GM23338 (cell line): ENCODE measurements at regions not wholly inside any gene's neighbourhood (a gene's known extent, or its start where the extent isn't known, plus 50 kb on each side); places are given as distances from the start of the nearest gene placed in this dataset.

Source experiments
- ATAC-seq: fragments of 200-7000 bp; cut with Tn5 transposase; 3 replicates; pipeline ENCODE4 v1.9.1; 2020
- DNase-seq: peaks from one replicate; pipeline ENCODE4 v3.0.0-alpha.2; 2015; ENCODE audit warnings: low spot score
- H2AFZ ChIP-seq: fragments of 200-600 bp; sonication (generic); 2 replicates; pipeline ENCODE4 v1.8.0; 2016; ENCODE audit warnings: antibody characterized with exemption, mild to moderate bottlenecking, moderate library complexity
- H3F3A ChIP-seq: fragments of 200-600 bp; sonication (generic); replicated peaks from 2 replicates; pipeline ENCODE4 v1.8.0; 2017; ENCODE audit warnings: antibody characterized with exemption, mixed run types, low read depth
- H3K27ac ChIP-seq: fragments of 200-600 bp; sonication (generic); 2 replicates; pipeline ENCODE4 v1.6.1; 2016; ENCODE audit warnings: low read depth
- H3K27me3 ChIP-seq: fragments of 200-600 bp; sonication (generic); 2 replicates; pipeline ENCODE4 v1.8.0; 2016; ENCODE audit warnings: mild to moderate bottlenecking, mixed run types, moderate library complexity; ENCODE audit not compliant: insufficient read depth
- H3K36me3 ChIP-seq: fragments of 200-600 bp; sonication (generic); 2 replicates; pipeline ENCODE4 v1.8.0; 2016; ENCODE audit warnings: mild to moderate bottlenecking; ENCODE audit not compliant: insufficient read depth
- H3K4me1 ChIP-seq: fragments of 200-600 bp; sonication (generic); 2 replicates; pipeline ENCODE4 v1.8.0; 2016; ENCODE audit warnings: mild to moderate bottlenecking, moderate library complexity; ENCODE audit not compliant: insufficient read depth
- H3K4me2 ChIP-seq: fragments of 200-600 bp; sonication (generic); 2 replicates; pipeline ENCODE4 v1.7.1; 2017; ENCODE audit warnings: mixed run types
- H3K4me3 ChIP-seq: fragments of 200-600 bp; sonication (generic); 2 replicates; pipeline ENCODE4 v1.6.1; 2016; ENCODE audit warnings: mixed run types
- H3K79me2 ChIP-seq: fragments of 200-600 bp; sonication (generic); replicated peaks from 2 replicates; pipeline ENCODE4 v1.8.0; 2017; ENCODE audit warnings: mild to moderate bottlenecking; ENCODE audit not compliant: insufficient read depth
- H3K9me2 ChIP-seq: fragments of 200-600 bp; sonication (generic); 2 replicates; pipeline ENCODE4 v1.8.0; 2017; ENCODE audit not compliant: insufficient read depth
- H4K20me1 ChIP-seq: fragments of 200-600 bp; sonication (generic); replicated peaks from 2 replicates; pipeline ENCODE4 v1.8.0; 2017; ENCODE audit warnings: mild to moderate bottlenecking; ENCODE audit not compliant: insufficient read depth
- H3K27ac Mint-ChIP-seq: 2 replicates; pipeline ENCODE4 v1.8.0; 2020; ENCODE audit warnings: inconsistent platforms, mild to moderate bottlenecking, moderate library complexity, mixed read lengths
- H3K27me3 Mint-ChIP-seq: 3 replicates; pipeline ENCODE4 v1.8.0; 2022; ENCODE audit warnings: low read depth, mild to moderate bottlenecking, moderate library complexity, mixed read lengths, inconsistent platforms; ENCODE audit not compliant: insufficient read depth, poor library complexity
- H3K36me3 Mint-ChIP-seq: 3 replicates; pipeline ENCODE4 v1.8.0; 2021; ENCODE audit warnings: low read depth, mild to moderate bottlenecking, inconsistent platforms, moderate library complexity, mixed read lengths
- H3K4me1 Mint-ChIP-seq: 3 replicates; pipeline ENCODE4 v1.8.0; 2020; ENCODE audit warnings: mild to moderate bottlenecking, inconsistent platforms, mixed read lengths
- H3K4me3 Mint-ChIP-seq: 3 replicates; pipeline ENCODE4 v1.8.0; 2021; ENCODE audit warnings: moderate library complexity, mild to moderate bottlenecking, inconsistent platforms, mixed read lengths
- H3K9me3 Mint-ChIP-seq: 3 replicates; pipeline ENCODE4 v1.8.0; 2020; ENCODE audit warnings: moderate library complexity, mild to moderate bottlenecking, inconsistent platforms, mixed read lengths
- CREB1 ChIP-seq: fragments of 250-450 bp; sonication (Bioruptor Pico); IDR thresholded peaks from 2 replicates; pipeline ENCODE4 v1.5.0; 2020; ENCODE audit warnings: low read depth, mild to moderate bottlenecking, moderate library complexity
- EZH2phosphoT487 ChIP-seq: fragments of 200-600 bp; sonication (generic); IDR thresholded peaks from one replicate; pipeline ENCODE4 v1.8.1; 2018; ENCODE audit warnings: antibody characterized with exemption; ENCODE audit not compliant: unreplicated experiment
- JUNB ChIP-seq: IDR thresholded peaks from one replicate; pipeline ENCODE4 v1.6.1; 2016; ENCODE audit warnings: antibody characterized with exemption; ENCODE audit not compliant: unreplicated experiment
- NANOG ChIP-seq: IDR thresholded peaks from 2 replicates; pipeline ENCODE4 v1.6.1; 2016; ENCODE audit warnings: antibody characterized with exemption, borderline replicate concordance
- POLR2AphosphoS5 ChIP-seq: IDR thresholded peaks from 2 replicates; pipeline ENCODE4 v1.6.1; 2016; ENCODE audit warnings: antibody characterized with exemption, low read depth
- STAT1 ChIP-seq: IDR thresholded peaks from one replicate; pipeline ENCODE4 v1.6.1; 2016; ENCODE audit warnings: antibody characterized with exemption; ENCODE audit not compliant: unreplicated experiment
- ZNF114 ChIP-seq: fragments of 250-450 bp; sonication (Bioruptor Pico); IDR thresholded peaks from 2 replicates; pipeline ENCODE4 v1.5.0; 2020; ENCODE audit warnings: mild to moderate bottlenecking, moderate library complexity
- ZNF331 ChIP-seq: fragments of 250-450 bp; sonication (Bioruptor Pico); IDR thresholded peaks from 2 replicates; pipeline ENCODE4 v1.5.0; 2020; ENCODE audit warnings: low read depth, mild to moderate bottlenecking, moderate library complexity
- TF ChIP-seq, protein P1 (sequence below): fragments of 250-450 bp; sonication (Bioruptor Pico); IDR thresholded peaks from 2 replicates; pipeline ENCODE4 v1.5.0; 2020; ENCODE audit warnings: mild to moderate bottlenecking, moderate library complexity
- TF ChIP-seq, protein P2 (sequence below): IDR thresholded peaks from 2 replicates; pipeline ENCODE4 v1.6.1; 2016; ENCODE audit warnings: antibody characterized with exemption
- TF ChIP-seq, protein P3 (sequence below), 2 experiments: fragments of 200-600 bp in 1 of 2; sonication (generic) in 1 of 2; conservative IDR thresholded peaks; 2 replicates each; pipeline versions ENCODE4 v1.5.1 to v1.6.1; 2016 to 2017; ENCODE audit warnings: antibody characterized with exemption in 2 of 2, low read depth in 2 of 2, mild to moderate bottlenecking in 2 of 2, moderate library complexity in 1 of 2
- TF ChIP-seq, protein P4 (sequence below): IDR thresholded peaks from one replicate; pipeline ENCODE4 v1.6.1; 2018; ENCODE audit warnings: antibody characterized with exemption; ENCODE audit not compliant: unreplicated experiment

DNA sequence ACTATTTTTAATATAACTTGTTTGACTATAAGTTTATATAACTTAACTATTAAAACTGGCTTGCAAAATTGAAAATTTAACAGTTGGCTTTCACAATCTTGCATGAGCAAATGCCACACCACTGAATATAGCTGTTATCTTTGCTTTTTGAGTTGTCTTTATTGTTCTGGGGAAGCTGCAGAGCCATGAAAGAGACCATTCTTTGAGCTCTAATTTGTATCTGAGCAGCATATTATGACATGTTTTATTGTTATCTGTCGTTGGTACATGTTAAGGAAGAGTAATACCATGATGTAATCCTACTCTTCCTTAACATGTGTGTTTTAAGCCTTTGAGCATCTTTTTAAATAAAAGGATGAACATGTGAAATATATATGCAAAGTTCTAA lies 97.1 kb upstream of the ANK2 start (continued):
- TF ChIP-seq, protein P1, sequence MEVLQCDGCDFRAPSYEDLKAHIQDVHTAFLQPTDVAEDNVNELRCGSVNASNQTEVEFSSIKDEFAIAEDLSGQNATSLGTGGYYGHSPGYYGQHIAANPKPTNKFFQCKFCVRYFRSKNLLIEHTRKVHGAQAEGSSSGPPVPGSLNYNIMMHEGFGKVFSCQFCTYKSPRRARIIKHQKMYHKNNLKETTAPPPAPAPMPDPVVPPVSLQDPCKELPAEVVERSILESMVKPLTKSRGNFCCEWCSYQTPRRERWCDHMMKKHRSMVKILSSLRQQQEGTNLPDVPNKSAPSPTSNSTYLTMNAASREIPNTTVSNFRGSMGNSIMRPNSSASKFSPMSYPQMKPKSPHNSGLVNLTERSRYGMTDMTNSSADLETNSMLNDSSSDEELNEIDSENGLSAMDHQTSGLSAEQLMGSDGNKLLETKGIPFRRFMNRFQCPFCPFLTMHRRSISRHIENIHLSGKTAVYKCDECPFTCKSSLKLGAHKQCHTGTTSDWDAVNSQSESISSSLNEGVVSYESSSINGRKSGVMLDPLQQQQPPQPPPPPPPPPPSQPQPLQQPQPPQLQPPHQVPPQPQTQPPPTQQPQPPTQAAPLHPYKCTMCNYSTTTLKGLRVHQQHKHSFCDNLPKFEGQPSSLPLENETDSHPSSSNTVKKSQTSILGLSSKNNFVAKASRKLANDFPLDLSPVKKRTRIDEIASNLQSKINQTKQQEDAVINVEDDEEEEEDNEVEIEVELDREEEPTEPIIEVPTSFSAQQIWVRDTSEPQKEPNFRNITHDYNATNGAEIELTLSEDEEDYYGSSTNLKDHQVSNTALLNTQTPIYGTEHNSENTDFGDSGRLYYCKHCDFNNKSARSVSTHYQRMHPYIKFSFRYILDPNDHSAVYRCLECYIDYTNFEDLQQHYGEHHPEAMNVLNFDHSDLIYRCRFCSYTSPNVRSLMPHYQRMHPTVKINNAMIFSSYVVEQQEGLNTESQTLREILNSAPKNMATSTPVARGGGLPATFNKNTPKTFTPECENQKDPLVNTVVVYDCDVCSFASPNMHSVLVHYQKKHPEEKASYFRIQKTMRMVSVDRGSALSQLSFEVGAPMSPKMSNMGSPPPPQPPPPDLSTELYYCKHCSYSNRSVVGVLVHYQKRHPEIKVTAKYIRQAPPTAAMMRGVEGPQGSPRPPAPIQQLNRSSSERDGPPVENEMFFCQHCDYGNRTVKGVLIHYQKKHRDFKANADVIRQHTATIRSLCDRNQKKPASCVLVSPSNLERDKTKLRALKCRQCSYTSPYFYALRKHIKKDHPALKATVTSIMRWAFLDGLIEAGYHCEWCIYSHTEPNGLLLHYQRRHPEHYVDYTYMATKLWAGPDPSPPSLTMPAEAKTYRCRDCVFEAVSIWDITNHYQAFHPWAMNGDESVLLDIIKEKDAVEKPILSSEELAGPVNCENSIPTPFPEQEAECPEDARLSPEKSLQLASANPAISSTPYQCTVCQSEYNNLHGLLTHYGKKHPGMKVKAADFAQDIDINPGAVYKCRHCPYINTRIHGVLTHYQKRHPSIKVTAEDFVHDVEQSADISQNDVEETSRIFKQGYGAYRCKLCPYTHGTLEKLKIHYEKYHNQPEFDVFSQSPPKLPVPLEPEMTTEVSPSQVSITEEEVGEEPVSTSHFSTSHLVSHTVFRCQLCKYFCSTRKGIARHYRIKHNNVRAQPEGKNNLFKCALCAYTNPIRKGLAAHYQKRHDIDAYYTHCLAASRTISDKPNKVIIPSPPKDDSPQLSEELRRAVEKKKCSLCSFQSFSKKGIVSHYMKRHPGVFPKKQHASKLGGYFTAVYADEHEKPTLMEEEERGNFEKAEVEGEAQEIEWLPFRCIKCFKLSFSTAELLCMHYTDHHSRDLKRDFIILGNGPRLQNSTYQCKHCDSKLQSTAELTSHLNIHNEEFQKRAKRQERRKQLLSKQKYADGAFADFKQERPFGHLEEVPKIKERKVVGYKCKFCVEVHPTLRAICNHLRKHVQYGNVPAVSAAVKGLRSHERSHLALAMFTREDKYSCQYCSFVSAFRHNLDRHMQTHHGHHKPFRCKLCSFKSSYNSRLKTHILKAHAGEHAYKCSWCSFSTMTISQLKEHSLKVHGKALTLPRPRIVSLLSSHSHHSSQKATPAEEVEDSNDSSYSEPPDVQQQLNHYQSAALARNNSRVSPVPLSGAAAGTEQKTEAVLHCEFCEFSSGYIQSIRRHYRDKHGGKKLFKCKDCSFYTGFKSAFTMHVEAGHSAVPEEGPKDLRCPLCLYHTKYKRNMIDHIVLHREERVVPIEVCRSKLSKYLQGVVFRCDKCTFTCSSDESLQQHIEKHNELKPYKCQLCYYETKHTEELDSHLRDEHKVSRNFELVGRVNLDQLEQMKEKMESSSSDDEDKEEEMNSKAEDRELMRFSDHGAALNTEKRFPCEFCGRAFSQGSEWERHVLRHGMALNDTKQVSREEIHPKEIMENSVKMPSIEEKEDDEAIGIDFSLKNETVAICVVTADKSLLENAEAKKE (CRISPR knock-in tag): no peak
- TF ChIP-seq ZNF331: no peak
- TF ChIP-seq EZH2phosphoT487: no peak
- TF ChIP-seq, protein P2, sequence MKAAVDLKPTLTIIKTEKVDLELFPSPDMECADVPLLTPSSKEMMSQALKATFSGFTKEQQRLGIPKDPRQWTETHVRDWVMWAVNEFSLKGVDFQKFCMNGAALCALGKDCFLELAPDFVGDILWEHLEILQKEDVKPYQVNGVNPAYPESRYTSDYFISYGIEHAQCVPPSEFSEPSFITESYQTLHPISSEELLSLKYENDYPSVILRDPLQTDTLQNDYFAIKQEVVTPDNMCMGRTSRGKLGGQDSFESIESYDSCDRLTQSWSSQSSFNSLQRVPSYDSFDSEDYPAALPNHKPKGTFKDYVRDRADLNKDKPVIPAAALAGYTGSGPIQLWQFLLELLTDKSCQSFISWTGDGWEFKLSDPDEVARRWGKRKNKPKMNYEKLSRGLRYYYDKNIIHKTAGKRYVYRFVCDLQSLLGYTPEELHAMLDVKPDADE: no peak
- TF ChIP-seq, protein P3, sequence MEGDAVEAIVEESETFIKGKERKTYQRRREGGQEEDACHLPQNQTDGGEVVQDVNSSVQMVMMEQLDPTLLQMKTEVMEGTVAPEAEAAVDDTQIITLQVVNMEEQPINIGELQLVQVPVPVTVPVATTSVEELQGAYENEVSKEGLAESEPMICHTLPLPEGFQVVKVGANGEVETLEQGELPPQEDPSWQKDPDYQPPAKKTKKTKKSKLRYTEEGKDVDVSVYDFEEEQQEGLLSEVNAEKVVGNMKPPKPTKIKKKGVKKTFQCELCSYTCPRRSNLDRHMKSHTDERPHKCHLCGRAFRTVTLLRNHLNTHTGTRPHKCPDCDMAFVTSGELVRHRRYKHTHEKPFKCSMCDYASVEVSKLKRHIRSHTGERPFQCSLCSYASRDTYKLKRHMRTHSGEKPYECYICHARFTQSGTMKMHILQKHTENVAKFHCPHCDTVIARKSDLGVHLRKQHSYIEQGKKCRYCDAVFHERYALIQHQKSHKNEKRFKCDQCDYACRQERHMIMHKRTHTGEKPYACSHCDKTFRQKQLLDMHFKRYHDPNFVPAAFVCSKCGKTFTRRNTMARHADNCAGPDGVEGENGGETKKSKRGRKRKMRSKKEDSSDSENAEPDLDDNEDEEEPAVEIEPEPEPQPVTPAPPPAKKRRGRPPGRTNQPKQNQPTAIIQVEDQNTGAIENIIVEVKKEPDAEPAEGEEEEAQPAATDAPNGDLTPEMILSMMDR (conservative IDR thresholded peaks at IDR 0.05; ENCODE audit: low read depth in 2 of 2): no peak
- no peak for TF ChIP-seq NANOG

DNA sequence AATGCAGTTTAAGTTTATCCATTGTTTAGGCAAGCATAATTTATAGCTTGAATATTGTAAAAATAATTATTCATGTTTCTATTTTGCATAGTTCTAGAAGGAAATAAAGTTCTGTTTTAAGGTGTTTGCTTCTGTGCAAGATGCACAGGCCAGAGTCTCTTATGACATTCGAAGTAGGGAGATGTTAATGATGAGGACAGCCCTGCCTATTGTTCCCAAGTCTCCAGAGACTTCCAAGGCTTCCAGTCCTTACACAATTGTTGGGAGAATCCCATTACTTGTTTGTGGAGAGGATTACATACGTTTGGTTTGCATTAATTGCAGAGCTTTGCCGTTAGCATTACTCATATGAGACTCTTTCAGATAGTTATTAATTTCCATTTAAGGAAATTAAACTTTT lies 96.2 kb upstream of the ANK2 start:
- H3F3A ChIP-seq: no peaks in the 10 kb centered on the region
- no peak overlapping the region for H3K27ac Mint-ChIP-seq
- DNase-seq (peak; percentile 16), ATAC-seq (no peak; the same call in 2 of the 3 replicates)
- H2AFZ ChIP-seq: no peak overlapping the region
- H3K79me2 ChIP-seq: no peaks in the 10 kb centered on the region
- H3K4me2 ChIP-seq: no peak overlapping the region
- no peaks in the 10 kb centered on the region for H3K36me3 ChIP-seq
- no peak overlapping the region for H3K4me3 ChIP-seq
- H3K4me1 Mint-ChIP-seq: no peaks in the 10 kb centered on the region; the same call in 2 of the 3 replicates
- H3K4me3 Mint-ChIP-seq: no peak overlapping the region
- peaks cover 17% of the 10 kb centered on the region for H3K9me3 Mint-ChIP-seq
- H3K9me2 ChIP-seq: no peaks in the 10 kb centered on the region
- H3K27me3 Mint-ChIP-seq: peaks cover 4% of the 10 kb centered on the region
- no peaks in the 10 kb centered on the region for H3K27me3 ChIP-seq
- H4K20me1 ChIP-seq: no peaks in the 10 kb centered on the region
- no peak overlapping the region for H3K27ac ChIP-seq
- H3K4me1 ChIP-seq: peaks cover 8% of the 10 kb centered on the region
- H3K36me3 Mint-ChIP-seq: peaks cover 18% of the 10 kb centered on the region
- no peak for TF ChIP-seq ZNF114 (CRISPR knock-in tag)
- TF ChIP-seq, protein P4, sequence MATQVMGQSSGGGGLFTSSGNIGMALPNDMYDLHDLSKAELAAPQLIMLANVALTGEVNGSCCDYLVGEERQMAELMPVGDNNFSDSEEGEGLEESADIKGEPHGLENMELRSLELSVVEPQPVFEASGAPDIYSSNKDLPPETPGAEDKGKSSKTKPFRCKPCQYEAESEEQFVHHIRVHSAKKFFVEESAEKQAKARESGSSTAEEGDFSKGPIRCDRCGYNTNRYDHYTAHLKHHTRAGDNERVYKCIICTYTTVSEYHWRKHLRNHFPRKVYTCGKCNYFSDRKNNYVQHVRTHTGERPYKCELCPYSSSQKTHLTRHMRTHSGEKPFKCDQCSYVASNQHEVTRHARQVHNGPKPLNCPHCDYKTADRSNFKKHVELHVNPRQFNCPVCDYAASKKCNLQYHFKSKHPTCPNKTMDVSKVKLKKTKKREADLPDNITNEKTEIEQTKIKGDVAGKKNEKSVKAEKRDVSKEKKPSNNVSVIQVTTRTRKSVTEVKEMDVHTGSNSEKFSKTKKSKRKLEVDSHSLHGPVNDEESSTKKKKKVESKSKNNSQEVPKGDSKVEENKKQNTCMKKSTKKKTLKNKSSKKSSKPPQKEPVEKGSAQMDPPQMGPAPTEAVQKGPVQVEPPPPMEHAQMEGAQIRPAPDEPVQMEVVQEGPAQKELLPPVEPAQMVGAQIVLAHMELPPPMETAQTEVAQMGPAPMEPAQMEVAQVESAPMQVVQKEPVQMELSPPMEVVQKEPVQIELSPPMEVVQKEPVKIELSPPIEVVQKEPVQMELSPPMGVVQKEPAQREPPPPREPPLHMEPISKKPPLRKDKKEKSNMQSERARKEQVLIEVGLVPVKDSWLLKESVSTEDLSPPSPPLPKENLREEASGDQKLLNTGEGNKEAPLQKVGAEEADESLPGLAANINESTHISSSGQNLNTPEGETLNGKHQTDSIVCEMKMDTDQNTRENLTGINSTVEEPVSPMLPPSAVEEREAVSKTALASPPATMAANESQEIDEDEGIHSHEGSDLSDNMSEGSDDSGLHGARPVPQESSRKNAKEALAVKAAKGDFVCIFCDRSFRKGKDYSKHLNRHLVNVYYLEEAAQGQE: no peak
- TF ChIP-seq EZH2phosphoT487: no peak
- no peak for TF ChIP-seq STAT1
- no peak for TF ChIP-seq JUNB
- TF ChIP-seq, protein P2: no peak
- no peak for TF ChIP-seq CREB1 (CRISPR knock-in tag)
- TF ChIP-seq POLR2AphosphoS5: no peak
